HL-60 (cell line): ENCODE measurements at regions not wholly inside any gene's neighbourhood (a gene's known extent, or its start where the extent isn't known, plus 50 kb on each side); places are given as distances from the start of the nearest gene placed in this dataset.

Experiments
- DNase-seq, 2 experiments: peaks; one replicate each; pipeline ENCODE4 v3.0.0-alpha.2; 2010 to 2020; ENCODE audit warnings: low read depth in 1 of 2, low spot score in 1 of 2
- H3K27ac ChIP-seq: fragments of 250-450 bp; sonication (Bioruptor Pico); replicated peaks from 2 replicates; pipeline ENCODE4 v1.5.1; 2020; ENCODE audit warnings: mild to moderate bottlenecking, moderate library complexity
- H3K27me3 ChIP-seq: fragments of 250-450 bp; sonication (Bioruptor Pico); 2 replicates; pipeline ENCODE4 v1.5.1; 2021; ENCODE audit warnings: mild to moderate bottlenecking, moderate library complexity; ENCODE audit not compliant: insufficient read depth, poor library complexity, severe bottlenecking
- H3K4me3 ChIP-seq: replicated peaks from 2 replicates; pipeline ENCODE4 v1.5.1; 2011; ENCODE audit warnings: mild to moderate bottlenecking, control low read depth, low read length; ENCODE audit not compliant: insufficient read depth
- GABPA ChIP-seq: IDR thresholded peaks from 2 replicates; pipeline ENCODE4 v1.6.1; 2012; ENCODE audit warnings: low read depth
- POLR2AphosphoS5 ChIP-seq: IDR thresholded peaks from 2 replicates; pipeline ENCODE4 v1.6.1; 2012; ENCODE audit warnings: low read depth
- SPI1 ChIP-seq: IDR thresholded peaks from 2 replicates; pipeline ENCODE4 v1.6.1; 2012; ENCODE audit warnings: low read depth, mild to moderate bottlenecking, borderline replicate concordance
- TF ChIP-seq, protein P1 (sequence below): IDR thresholded peaks from one replicate; pipeline ENCODE4 v1.5.1; 2011; ENCODE audit warnings: low read length, control low read depth, inconsistent platforms; ENCODE audit not compliant: insufficient read depth
- TF ChIP-seq, protein P2 (sequence below): IDR thresholded peaks from 2 replicates; pipeline ENCODE4 v1.6.1; 2012; ENCODE audit warnings: low read depth; ENCODE audit not compliant: insufficient replicate concordance

DNA sequence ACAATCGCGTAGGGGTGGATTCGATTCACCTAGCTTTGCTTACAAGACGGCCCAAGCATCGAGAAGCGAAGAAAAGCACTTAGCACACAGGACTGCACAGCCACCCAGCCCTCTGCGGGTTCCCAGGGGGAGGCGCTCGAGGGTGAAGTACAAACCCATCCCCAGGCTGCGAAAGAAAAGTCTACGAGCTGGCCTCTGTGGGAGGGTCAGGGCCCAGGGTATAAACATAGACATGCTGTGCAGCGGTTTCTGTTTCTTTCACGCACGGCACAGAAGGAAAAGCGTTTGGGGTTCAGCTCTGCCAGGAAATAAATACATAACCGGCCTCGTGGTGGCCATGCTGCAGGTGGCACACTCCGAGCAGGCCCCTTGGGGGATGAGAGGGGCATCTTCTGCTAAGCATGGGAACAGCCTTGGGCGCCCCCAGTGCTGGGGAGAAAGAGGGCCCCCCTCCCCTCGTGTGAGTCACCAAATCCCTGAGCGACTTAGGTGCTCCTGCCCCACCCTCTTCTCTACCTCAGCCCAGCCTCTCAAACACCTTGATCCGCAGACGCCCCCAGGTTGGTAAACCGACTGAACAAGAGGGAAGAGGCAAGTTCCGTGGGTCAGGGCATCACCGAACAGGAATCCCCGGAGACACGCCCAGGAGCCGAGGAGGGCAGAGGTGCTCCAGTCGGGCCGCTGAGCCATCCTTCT, 91.6 kb upstream of the RIPOR2 start:
- TF ChIP-seq, protein P1, sequence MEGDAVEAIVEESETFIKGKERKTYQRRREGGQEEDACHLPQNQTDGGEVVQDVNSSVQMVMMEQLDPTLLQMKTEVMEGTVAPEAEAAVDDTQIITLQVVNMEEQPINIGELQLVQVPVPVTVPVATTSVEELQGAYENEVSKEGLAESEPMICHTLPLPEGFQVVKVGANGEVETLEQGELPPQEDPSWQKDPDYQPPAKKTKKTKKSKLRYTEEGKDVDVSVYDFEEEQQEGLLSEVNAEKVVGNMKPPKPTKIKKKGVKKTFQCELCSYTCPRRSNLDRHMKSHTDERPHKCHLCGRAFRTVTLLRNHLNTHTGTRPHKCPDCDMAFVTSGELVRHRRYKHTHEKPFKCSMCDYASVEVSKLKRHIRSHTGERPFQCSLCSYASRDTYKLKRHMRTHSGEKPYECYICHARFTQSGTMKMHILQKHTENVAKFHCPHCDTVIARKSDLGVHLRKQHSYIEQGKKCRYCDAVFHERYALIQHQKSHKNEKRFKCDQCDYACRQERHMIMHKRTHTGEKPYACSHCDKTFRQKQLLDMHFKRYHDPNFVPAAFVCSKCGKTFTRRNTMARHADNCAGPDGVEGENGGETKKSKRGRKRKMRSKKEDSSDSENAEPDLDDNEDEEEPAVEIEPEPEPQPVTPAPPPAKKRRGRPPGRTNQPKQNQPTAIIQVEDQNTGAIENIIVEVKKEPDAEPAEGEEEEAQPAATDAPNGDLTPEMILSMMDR = no peak
- no peak for TF ChIP-seq POLR2AphosphoS5
- TF ChIP-seq SPI1 = no peak
- TF ChIP-seq GABPA = no peak
- TF ChIP-seq, protein P2, sequence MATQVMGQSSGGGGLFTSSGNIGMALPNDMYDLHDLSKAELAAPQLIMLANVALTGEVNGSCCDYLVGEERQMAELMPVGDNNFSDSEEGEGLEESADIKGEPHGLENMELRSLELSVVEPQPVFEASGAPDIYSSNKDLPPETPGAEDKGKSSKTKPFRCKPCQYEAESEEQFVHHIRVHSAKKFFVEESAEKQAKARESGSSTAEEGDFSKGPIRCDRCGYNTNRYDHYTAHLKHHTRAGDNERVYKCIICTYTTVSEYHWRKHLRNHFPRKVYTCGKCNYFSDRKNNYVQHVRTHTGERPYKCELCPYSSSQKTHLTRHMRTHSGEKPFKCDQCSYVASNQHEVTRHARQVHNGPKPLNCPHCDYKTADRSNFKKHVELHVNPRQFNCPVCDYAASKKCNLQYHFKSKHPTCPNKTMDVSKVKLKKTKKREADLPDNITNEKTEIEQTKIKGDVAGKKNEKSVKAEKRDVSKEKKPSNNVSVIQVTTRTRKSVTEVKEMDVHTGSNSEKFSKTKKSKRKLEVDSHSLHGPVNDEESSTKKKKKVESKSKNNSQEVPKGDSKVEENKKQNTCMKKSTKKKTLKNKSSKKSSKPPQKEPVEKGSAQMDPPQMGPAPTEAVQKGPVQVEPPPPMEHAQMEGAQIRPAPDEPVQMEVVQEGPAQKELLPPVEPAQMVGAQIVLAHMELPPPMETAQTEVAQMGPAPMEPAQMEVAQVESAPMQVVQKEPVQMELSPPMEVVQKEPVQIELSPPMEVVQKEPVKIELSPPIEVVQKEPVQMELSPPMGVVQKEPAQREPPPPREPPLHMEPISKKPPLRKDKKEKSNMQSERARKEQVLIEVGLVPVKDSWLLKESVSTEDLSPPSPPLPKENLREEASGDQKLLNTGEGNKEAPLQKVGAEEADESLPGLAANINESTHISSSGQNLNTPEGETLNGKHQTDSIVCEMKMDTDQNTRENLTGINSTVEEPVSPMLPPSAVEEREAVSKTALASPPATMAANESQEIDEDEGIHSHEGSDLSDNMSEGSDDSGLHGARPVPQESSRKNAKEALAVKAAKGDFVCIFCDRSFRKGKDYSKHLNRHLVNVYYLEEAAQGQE = no peak
- H3K27ac ChIP-seq = no peak overlapping the region
- H3K4me3 ChIP-seq = no peak overlapping the region
- no peak for DNase-seq
- peaks cover 3% of the 10 kb centered on the region for H3K27me3 ChIP-seq

DNA sequence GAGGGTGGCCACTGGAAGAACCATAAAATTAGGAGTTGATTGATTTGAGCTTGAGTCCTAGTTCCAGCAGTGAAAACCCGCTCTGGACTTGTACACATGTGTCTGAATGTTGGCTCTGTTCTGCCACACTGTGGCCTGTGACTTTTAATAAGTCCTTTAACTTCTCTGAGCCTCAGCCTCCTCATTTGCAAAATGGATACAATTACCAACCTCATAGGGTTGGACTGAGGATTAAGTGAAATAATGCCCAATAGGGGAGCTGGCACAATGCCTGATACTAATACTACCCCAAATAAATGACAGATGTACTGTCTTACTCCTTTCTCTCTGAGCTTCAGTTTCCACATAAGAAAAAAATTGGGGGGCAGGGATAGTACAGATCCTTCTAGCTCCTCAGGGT, 92.6 kb upstream of the RIPOR2 start:
- no peak overlapping the region for H3K4me3 ChIP-seq
- no peak for DNase-seq
- peaks cover 3% of the 10 kb centered on the region for H3K27me3 ChIP-seq
- no peak overlapping the region for H3K27ac ChIP-seq
- TF ChIP-seq SPI1 (no peak), POLR2AphosphoS5 (no peak), GABPA (no peak)
- TF ChIP-seq, protein P2 = no peak
- TF ChIP-seq, protein P1 = no peak

DNA sequence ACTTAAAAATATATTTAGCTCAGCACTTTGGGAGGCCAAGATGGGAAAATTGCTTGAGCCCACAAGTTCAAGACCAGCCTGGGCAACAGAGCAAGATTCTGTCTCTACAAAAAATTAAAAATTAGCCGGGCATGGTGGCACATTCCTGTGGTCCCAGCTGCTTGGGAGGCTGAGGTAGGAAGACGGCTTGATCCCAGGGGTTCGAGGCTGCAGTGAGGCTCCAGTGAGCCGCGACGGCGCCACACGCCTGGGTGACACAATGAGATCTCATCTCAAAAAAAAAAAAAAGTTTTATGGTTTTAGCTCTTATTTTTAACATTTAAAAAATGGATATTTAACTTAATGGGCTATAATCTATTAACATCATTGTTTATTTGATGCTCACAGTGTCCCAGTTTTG, 97.2 kb upstream of the RIPOR2 start:
- no peak overlapping the region for H3K4me3 ChIP-seq
- H3K27ac ChIP-seq = no peak overlapping the region
- DNase-seq = no peak
- peaks cover 2% of the 10 kb centered on the region for H3K27me3 ChIP-seq
- TF ChIP-seq, protein P2 = no peak
- TF ChIP-seq GABPA (no peak), POLR2AphosphoS5 (no peak), SPI1 (no peak)
- TF ChIP-seq, protein P1 = no peak
